Right lobe of liver (tissue), 4 donors: ENCODE measurements at regions not wholly inside any gene's neighbourhood (a gene's known extent, or its start where the extent isn't known, plus 50 kb on each side); places are given as distances from the start of the nearest gene placed in this dataset.

Source experiments
- POLR2A ChIP-seq: fragments of 450-650 bp; IDR thresholded peaks from one replicate; pipeline ENCODE4 v1.6.1; 2017; ENCODE audit warnings: antibody characterized with exemption, mild to moderate bottlenecking
- TF ChIP-seq, protein P1 (sequence below), 4 donors: fragments of 200-600 bp in 3 of 4; fragments of 450-650 bp in 1 of 4; IDR thresholded peaks; one replicate each; pipeline versions ENCODE4 v1.5.1 to v1.8.0; 2016 to 2022; ENCODE audit warnings: antibody characterized with exemption in 4 of 4, mild to moderate bottlenecking in 2 of 4
- donor health status: DM: no; HTN: no; CAD: no.
- donor health status: DM: no; HTN: no; CAD: no.
- donor health status: DM: no; HTN: yes; CAD: no.

DNA sequence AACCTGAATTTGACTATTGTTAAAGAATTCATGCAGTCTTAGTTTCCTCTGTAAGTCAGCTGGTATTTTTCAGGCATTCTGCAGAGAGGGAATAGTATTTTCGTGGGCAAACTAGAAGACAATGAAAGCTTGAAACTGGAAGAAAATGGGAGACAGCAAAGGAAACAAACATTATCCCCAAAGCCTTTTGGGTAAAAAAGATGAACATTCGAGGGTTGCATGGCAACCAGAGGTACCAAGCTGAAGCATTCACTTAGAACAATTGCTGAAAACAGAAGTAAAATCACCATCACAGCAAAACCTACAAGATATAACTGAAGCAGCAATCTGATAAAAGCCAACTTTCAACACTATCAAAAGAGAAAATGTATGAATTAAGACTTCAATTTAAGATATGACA lies 233.7 kb downstream of the SCG2 start:
- TF ChIP-seq, protein P1, sequence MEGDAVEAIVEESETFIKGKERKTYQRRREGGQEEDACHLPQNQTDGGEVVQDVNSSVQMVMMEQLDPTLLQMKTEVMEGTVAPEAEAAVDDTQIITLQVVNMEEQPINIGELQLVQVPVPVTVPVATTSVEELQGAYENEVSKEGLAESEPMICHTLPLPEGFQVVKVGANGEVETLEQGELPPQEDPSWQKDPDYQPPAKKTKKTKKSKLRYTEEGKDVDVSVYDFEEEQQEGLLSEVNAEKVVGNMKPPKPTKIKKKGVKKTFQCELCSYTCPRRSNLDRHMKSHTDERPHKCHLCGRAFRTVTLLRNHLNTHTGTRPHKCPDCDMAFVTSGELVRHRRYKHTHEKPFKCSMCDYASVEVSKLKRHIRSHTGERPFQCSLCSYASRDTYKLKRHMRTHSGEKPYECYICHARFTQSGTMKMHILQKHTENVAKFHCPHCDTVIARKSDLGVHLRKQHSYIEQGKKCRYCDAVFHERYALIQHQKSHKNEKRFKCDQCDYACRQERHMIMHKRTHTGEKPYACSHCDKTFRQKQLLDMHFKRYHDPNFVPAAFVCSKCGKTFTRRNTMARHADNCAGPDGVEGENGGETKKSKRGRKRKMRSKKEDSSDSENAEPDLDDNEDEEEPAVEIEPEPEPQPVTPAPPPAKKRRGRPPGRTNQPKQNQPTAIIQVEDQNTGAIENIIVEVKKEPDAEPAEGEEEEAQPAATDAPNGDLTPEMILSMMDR (IDR thresholded peaks at IDR 0.05): no peak
- TF ChIP-seq POLR2A: no peak
